Endothelial cell of umbilical vein (primary cell): ENCODE measurements at regions not wholly inside any gene's neighbourhood (a gene's known extent, or its start where the extent isn't known, plus 50 kb on each side); places are given as distances from the start of the nearest gene placed in this dataset.

Experiments used
- BruUV-seq: library from RNA; stranded (reverse); fragments of 400-500 nt; replicated peaks from 2 replicates; lab custom pipeline; 2021; lab: Mats Ljungman, UMichigan
- CTCF ChIA-PET: fragments of 300-600, 350-600 bp; sonication (Branson Sonifier 250); formaldehyde crosslinking; loops from one replicate; lab custom pipeline; 2021; ENCODE audit warnings: antibody characterized with exemption, inconsistent platforms; lab: Charles Lee
- POLR2A ChIA-PET: fragments of 300-600, 350-600 bp; sonication (Branson Sonifier 250); formaldehyde crosslinking; loops from one replicate; lab custom pipeline; 2021; ENCODE audit warnings: antibody characterized with exemption, inconsistent platforms; lab: Charles Lee
- DNase-seq: peaks from one replicate; pipeline ENCODE4 v3.0.0-alpha.2; 2011; ENCODE audit warnings: low read depth, low spot score
- FAIRE-seq: peaks from 2 replicates; lab custom pipeline; 2011; peaks lifted over from hg19 to GRCh38; lab: Jason Lieb, UNC
- H2AFZ ChIP-seq: 2 replicates; pipeline ENCODE4 v1.6.0; 2012; ENCODE audit warnings: low read depth, low read length, control low read depth, inconsistent platforms
- H3K27ac ChIP-seq: 2 replicates; pipeline ENCODE4 v1.5.1; 2011; ENCODE audit warnings: low read depth, mild to moderate bottlenecking, control low read depth, low read length, moderate library complexity; ENCODE audit not compliant: insufficient read depth
- H3K27me3 ChIP-seq, 2 experiments: 2 replicates each; pipeline versions ENCODE4 v1.6.0 to v1.6.1; 2011; ENCODE audit warnings: low read length in 2 of 2, mixed read lengths in 1 of 2; ENCODE audit not compliant: control insufficient read depth in 2 of 2, insufficient read depth in 2 of 2
- H3K36me3 ChIP-seq, 2 experiments: 2 replicates in 1 of 2; 3 replicates in 1 of 2; pipeline ENCODE4 v1.5.1; 2011; ENCODE audit warnings: low read length in 2 of 2, mild to moderate bottlenecking in 1 of 2, moderate library complexity in 1 of 2; ENCODE audit not compliant: control insufficient read depth in 2 of 2, insufficient read depth in 2 of 2; ENCODE audit errors: extremely low read depth in 1 of 2
- H3K4me1 ChIP-seq: 3 replicates; pipeline ENCODE4 v1.5.1; 2011; ENCODE audit warnings: mild to moderate bottlenecking, low read length; ENCODE audit not compliant: control insufficient read depth, insufficient read depth; ENCODE audit errors: extremely low read depth
- H3K4me2 ChIP-seq: 2 replicates; pipeline ENCODE4 v1.6.1; 2011; ENCODE audit warnings: low read length, control low read depth, mixed read lengths; ENCODE audit not compliant: insufficient read depth
- H3K4me3 ChIP-seq, 3 experiments: fragments of 200-600 bp in 1 of 3; sonication (generic), shearing (Covaris generic) in 1 of 3; replicated peaks in 1 of 3; 2 replicates each; pipeline ENCODE4 v1.5.1; 2011 to 2016; ENCODE audit warnings: control low read depth in 3 of 3, low read length in 3 of 3, mild to moderate bottlenecking in 2 of 3, inconsistent platforms in 1 of 3, low read depth in 1 of 3, moderate library complexity in 1 of 3; ENCODE audit not compliant: insufficient read depth in 1 of 3
- H3K79me2 ChIP-seq: 2 replicates; pipeline ENCODE4 v1.6.0; 2012; ENCODE audit warnings: low read length, inconsistent platforms; ENCODE audit not compliant: control insufficient read depth, insufficient read depth
- H3K9ac ChIP-seq: replicated peaks from 2 replicates; pipeline ENCODE3; 2011; ENCODE audit warnings: low read length, control low read depth; ENCODE audit not compliant: insufficient read depth; ENCODE audit errors: extremely low read depth
- H3K9me1 ChIP-seq: replicated peaks from 3 replicates; pipeline ENCODE4 v1.6.0; 2011; ENCODE audit warnings: mild to moderate bottlenecking, low read length; ENCODE audit not compliant: control insufficient read depth, insufficient read depth; ENCODE audit errors: extremely low read depth
- H3K9me3 ChIP-seq: replicated peaks from 2 replicates; pipeline ENCODE4 v1.5.1; 2012; ENCODE audit warnings: low read length, inconsistent platforms; ENCODE audit not compliant: control insufficient read depth, insufficient read depth
- H4K20me1 ChIP-seq: replicated peaks from 2 replicates; pipeline ENCODE3; 2011; ENCODE audit warnings: mild to moderate bottlenecking, low read length; ENCODE audit not compliant: control insufficient read depth, insufficient read depth; ENCODE audit errors: extremely low read depth
- EZH2 ChIP-seq: IDR thresholded peaks from 2 replicates; pipeline ENCODE4 v1.6.1; 2012; ENCODE audit warnings: borderline replicate concordance, low read depth, mild to moderate bottlenecking, moderate library complexity, low read length, inconsistent platforms; ENCODE audit not compliant: severe bottlenecking
- FOS ChIP-seq: IDR thresholded peaks from 2 replicates; pipeline ENCODE4 v1.6.1; 2011; ENCODE audit warnings: mild to moderate bottlenecking, low read length, moderate library complexity, borderline replicate concordance; ENCODE audit not compliant: insufficient read depth
- GATA2 ChIP-seq: IDR thresholded peaks from 2 replicates; pipeline ENCODE4 v1.7.0; 2011; ENCODE audit warnings: low read depth, mild to moderate bottlenecking, moderate library complexity, mixed read lengths, low read length; ENCODE audit not compliant: insufficient read length, insufficient read depth
- JUN ChIP-seq: IDR thresholded peaks from 2 replicates; pipeline ENCODE4 v1.6.1; 2011; ENCODE audit warnings: borderline replicate concordance, low read depth; ENCODE audit not compliant: insufficient read length, insufficient read depth
- MYC ChIP-seq: IDR thresholded peaks from one replicate; pipeline ENCODE4 v1.6.1; 2011; ENCODE audit warnings: mild to moderate bottlenecking, low read depth, low read length
- POLR2A ChIP-seq: IDR thresholded peaks from 2 replicates; pipeline ENCODE4 v1.6.1; 2012; ENCODE audit warnings: low read depth, mild to moderate bottlenecking, control low read depth, low read length
- POLR2AphosphoS5 ChIP-seq: IDR thresholded peaks from 2 replicates; pipeline ENCODE4 v1.6.1; 2012; ENCODE audit warnings: low read depth, mild to moderate bottlenecking, control low read depth, low read length, moderate library complexity; ENCODE audit not compliant: insufficient read depth
- dilution Hi-C: fragments of 300-500 bp; cut with MboI; formaldehyde crosslinking; loops from one replicate; pipeline ENCODE4 v1.15.0; 2019; ENCODE audit warnings: low sequenced_read_pairs; ENCODE audit not compliant: extremely low pct_ligation_motif_present
- intact Hi-C: fragments of 100-400 bp; cut with micrococcal nuclease; formaldehyde crosslinking; loops from one replicate; pipeline ENCODE4 v1.10.0; 2022
- TF ChIP-seq, protein P1 (sequence below), 2 donors: IDR thresholded peaks; 1 replicate in 1 of 2; 2 replicates in 1 of 2; pipeline ENCODE4 v1.5.1; 2011; ENCODE audit warnings: low read length in 2 of 2, mild to moderate bottlenecking in 2 of 2, moderate library complexity in 2 of 2, control low read depth in 1 of 2, inconsistent platforms in 1 of 2, low read depth in 1 of 2; ENCODE audit not compliant: insufficient read depth in 1 of 2; ENCODE audit errors: extremely low read depth in 1 of 2
- TF ChIP-seq, protein P2 (sequence below): IDR thresholded peaks from 2 replicates; pipeline ENCODE4 v1.6.1; 2011; ENCODE audit not compliant: insufficient read depth, insufficient read length

DNA sequence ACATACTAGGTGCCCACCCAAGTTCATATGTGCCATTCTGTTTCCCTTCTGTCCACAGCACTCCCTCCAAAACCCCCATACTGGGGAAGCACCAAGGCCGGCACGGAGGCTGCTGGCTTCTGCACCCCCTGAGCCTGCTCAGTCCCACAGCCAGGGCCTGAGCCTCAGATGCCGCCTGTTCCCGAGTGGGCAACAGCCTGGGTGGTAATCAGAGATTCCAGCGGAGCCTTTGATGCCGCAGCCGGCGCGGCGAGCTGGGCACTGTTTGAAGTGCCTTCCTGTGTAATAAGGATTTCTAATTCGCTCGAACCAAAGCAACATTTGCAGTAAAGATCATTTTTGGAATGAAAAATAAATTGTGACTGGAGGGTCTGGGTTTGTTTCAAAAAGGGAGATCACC is 460.3 kb downstream of the SOX6 start:
- DNase-seq (no peak), FAIRE-seq (no peak)
- H3K79me2 ChIP-seq: no peaks in the 10 kb centered on the region
- intact Hi-C loops (no loop called here), dilution Hi-C loops (no loop called here)
- no peak overlapping the region for H2AFZ ChIP-seq
- no peaks in the 10 kb centered on the region for H3K36me3 ChIP-seq
- ChIA-PET POLR2A (no interaction called here), CTCF (no interaction called here)
- no peak overlapping the region for H3K4me2 ChIP-seq
- H3K4me1 ChIP-seq: no peaks in the 10 kb centered on the region
- H3K27me3 ChIP-seq: no peaks in the 10 kb centered on the region
- no peaks in the 10 kb centered on the region for H3K9me3 ChIP-seq
- BruUV-seq: no TSS peak
- H3K27ac ChIP-seq: no peak overlapping the region
- no peak overlapping the region for H3K4me3 ChIP-seq
- TF ChIP-seq MYC (no peak), JUN (no peak), POLR2A (no peak), EZH2 (no peak), GATA2 (no peak), FOS (no peak), POLR2AphosphoS5 (no peak)
- TF ChIP-seq, protein P1, sequence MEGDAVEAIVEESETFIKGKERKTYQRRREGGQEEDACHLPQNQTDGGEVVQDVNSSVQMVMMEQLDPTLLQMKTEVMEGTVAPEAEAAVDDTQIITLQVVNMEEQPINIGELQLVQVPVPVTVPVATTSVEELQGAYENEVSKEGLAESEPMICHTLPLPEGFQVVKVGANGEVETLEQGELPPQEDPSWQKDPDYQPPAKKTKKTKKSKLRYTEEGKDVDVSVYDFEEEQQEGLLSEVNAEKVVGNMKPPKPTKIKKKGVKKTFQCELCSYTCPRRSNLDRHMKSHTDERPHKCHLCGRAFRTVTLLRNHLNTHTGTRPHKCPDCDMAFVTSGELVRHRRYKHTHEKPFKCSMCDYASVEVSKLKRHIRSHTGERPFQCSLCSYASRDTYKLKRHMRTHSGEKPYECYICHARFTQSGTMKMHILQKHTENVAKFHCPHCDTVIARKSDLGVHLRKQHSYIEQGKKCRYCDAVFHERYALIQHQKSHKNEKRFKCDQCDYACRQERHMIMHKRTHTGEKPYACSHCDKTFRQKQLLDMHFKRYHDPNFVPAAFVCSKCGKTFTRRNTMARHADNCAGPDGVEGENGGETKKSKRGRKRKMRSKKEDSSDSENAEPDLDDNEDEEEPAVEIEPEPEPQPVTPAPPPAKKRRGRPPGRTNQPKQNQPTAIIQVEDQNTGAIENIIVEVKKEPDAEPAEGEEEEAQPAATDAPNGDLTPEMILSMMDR (IDR thresholded peaks at IDR 0.05; ENCODE audit: extremely low read depth in 1 of 2, insufficient read depth in 1 of 2, low read depth in 1 of 2, low read length in 2 of 2): no peak
- TF ChIP-seq, protein P2, sequence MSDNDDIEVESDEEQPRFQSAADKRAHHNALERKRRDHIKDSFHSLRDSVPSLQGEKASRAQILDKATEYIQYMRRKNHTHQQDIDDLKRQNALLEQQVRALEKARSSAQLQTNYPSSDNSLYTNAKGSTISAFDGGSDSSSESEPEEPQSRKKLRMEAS: no peak
- no peaks in the 10 kb centered on the region for H3K9me1 ChIP-seq
- no peaks in the 10 kb centered on the region for H4K20me1 ChIP-seq
- H3K9ac ChIP-seq: no peak overlapping the region
